K562 (cell line): ENCODE measurements at regions not wholly inside any gene's neighbourhood (a gene's known extent, or its start where the extent isn't known, plus 50 kb on each side); places are given as distances from the start of the nearest gene placed in this dataset.

Experiments used
- ATAC-seq: fragments of 200-7000 bp; cut with Tn5 transposase; 3 replicates; pipeline ENCODE4 v1.9.1; 2020; ENCODE audit warnings: moderate library complexity
- BruUV-seq: library from RNA; stranded (reverse); fragments of 400-500 nt; replicated peaks from 2 replicates; lab custom pipeline; 2021; lab: Mats Ljungman, UMichigan
- CTCF ChIA-PET: fragments of 300-600 bp; formaldehyde crosslinking; extraction: SDS; loops from one replicate; lab custom pipeline; 2021; ENCODE audit warnings: low intra/inter-chr PET ratio; lab: Yijun Ruan, JAX
- POLR2A ChIA-PET: fragments of 300-600, 350-650 bp; sonication (Branson Sonifier 250); formaldehyde crosslinking; extraction: SDS; loops from one replicate; lab custom pipeline; 2021; ENCODE audit warnings: antibody characterized with exemption, inconsistent platforms; lab: Yijun Ruan, JAX
- DNase-seq, 4 experiments: peaks; one replicate each; pipeline versions ENCODE4 v3.0.0 to v3.0.0-alpha.2; 2011 to 2018; ENCODE audit warnings: low spot score in 3 of 4, mixed read lengths in 3 of 4; ENCODE audit errors: extremely low read depth in 1 of 4
- FAIRE-seq: peaks from 2 replicates; lab custom pipeline; 2011; peaks lifted over from hg19 to GRCh38; lab: Jason Lieb, UNC
- H2AFZ ChIP-seq: 2 replicates; pipeline ENCODE4 v1.6.0; 2011; ENCODE audit warnings: low read depth, low read length, control low read depth, inconsistent platforms
- H3K27ac ChIP-seq: fragments of 200-600 bp; 3 replicates; pipeline ENCODE4 v1.8.0; 2011; ENCODE audit warnings: low read depth, mild to moderate bottlenecking, control low read depth, inconsistent platforms, low read length, moderate library complexity, mixed read lengths; ENCODE audit errors: extremely low read depth
- H3K27me3 ChIP-seq, 2 experiments: fragments of 300-600 bp in 1 of 2; 2 replicates in 1 of 2; 3 replicates in 1 of 2; pipeline versions ENCODE4 v1.6.0 to v1.8.0; 2011; ENCODE audit warnings: inconsistent platforms in 2 of 2, low read length in 2 of 2, mild to moderate bottlenecking in 1 of 2, mixed read lengths in 1 of 2, moderate library complexity in 1 of 2; ENCODE audit not compliant: control insufficient read depth in 2 of 2, insufficient read depth in 2 of 2
- H3K36me3 ChIP-seq: fragments of 300-600 bp; 3 replicates; pipeline ENCODE4 v1.8.0; 2011; ENCODE audit warnings: mild to moderate bottlenecking, low read length, inconsistent platforms; ENCODE audit not compliant: control insufficient read depth, insufficient read depth
- H3K4me1 ChIP-seq, 2 experiments: fragments of 200-600 bp in 1 of 2; replicated peaks in 1 of 2; 2 replicates in 1 of 2; 3 replicates in 1 of 2; pipeline versions ENCODE4 v1.5.1 to v1.8.0; 2011; ENCODE audit warnings: inconsistent platforms in 2 of 2, low read length in 2 of 2, mild to moderate bottlenecking in 1 of 2, mixed read lengths in 1 of 2, moderate library complexity in 1 of 2; ENCODE audit not compliant: control insufficient read depth in 2 of 2, insufficient read depth in 2 of 2
- H3K4me2 ChIP-seq: 2 replicates; pipeline ENCODE4 v1.6.1; 2011; ENCODE audit warnings: low read length, control low read depth, inconsistent platforms, mixed read lengths; ENCODE audit not compliant: insufficient read depth
- H3K4me3 ChIP-seq: fragments of 200-600 bp; sonication (generic), shearing (Covaris generic); 2 replicates; pipeline ENCODE4 v1.5.1; 2016; ENCODE audit warnings: control low read depth, inconsistent platforms
- H3K79me2 ChIP-seq: fragments of 200-600 bp; 3 replicates; pipeline ENCODE4 v1.8.0; 2011; ENCODE audit warnings: low read length, inconsistent platforms; ENCODE audit not compliant: control insufficient read depth, insufficient read depth
- H3K9ac ChIP-seq, 2 experiments: 2 replicates each; pipeline versions ENCODE4 v1.6.0 to v1.6.1; 2011; ENCODE audit warnings: low read depth in 2 of 2, low read length in 2 of 2, control low read depth in 1 of 2, inconsistent platforms in 1 of 2, mild to moderate bottlenecking in 1 of 2, mixed read lengths in 1 of 2; ENCODE audit not compliant: insufficient read depth in 1 of 2
- H3K9me1 ChIP-seq: one replicate; pipeline ENCODE4 v1.6.0; 2011; ENCODE audit warnings: inconsistent platforms, mild to moderate bottlenecking, low read length, moderate library complexity; ENCODE audit not compliant: control insufficient read depth, insufficient read depth
- H3K9me3 ChIP-seq: replicated peaks from 2 replicates; pipeline ENCODE4 v1.5.1; 2011; ENCODE audit warnings: low read depth, low read length, inconsistent platforms; ENCODE audit not compliant: control insufficient read depth, insufficient read depth
- H4K20me1 ChIP-seq: replicated peaks from 2 replicates; pipeline ENCODE4 v1.6.1; 2011; ENCODE audit warnings: low read length, inconsistent platforms, mixed read lengths; ENCODE audit not compliant: control insufficient read depth, insufficient read depth
- BRCA1 ChIP-seq, 2 experiments: fragments of 450-650 bp in 1 of 2; sonication (generic) in 1 of 2; formaldehyde crosslinking in 1 of 2; IDR thresholded peaks; 2 replicates each; pipeline versions ENCODE4 v1.5.0 to v1.6.1; 2017 to 2020; ENCODE audit warnings: mild to moderate bottlenecking in 1 of 2, missing genetic modification reagents in 1 of 2
- C11orf30 ChIP-seq: fragments of 450-650 bp; IDR thresholded peaks from 2 replicates; pipeline ENCODE4 v1.6.1; 2016; ENCODE audit warnings: low read depth, mild to moderate bottlenecking
- MAFG ChIP-seq: fragments of 450-650 bp; conservative IDR thresholded peaks from 2 replicates; pipeline ENCODE4 v1.6.1; 2016; ENCODE audit warnings: missing genetic modification characterization, missing compliant biosample characterization
- ZNF316 ChIP-seq: fragments of 450-650 bp; IDR thresholded peaks from 2 replicates; pipeline ENCODE4 v1.6.1; 2016
- WGBS: fragments of 100-300 bp; shearing (Covaris generic); methylation state at CpG from one replicate; pipeline ENCODE4 v1.1.6; 2016; ENCODE audit warnings: low coverage, mixed read lengths; ENCODE audit not compliant: insufficient coverage; ENCODE audit errors: missing lambda C conversion rate; 5-methylcytosine and 5-hydroxymethylcytosine counted together
- in situ Hi-C: fragments of 300-500 bp; cut with MboI; formaldehyde crosslinking; loops from 4 replicates; pipeline ENCODE4 v1.15.0; 2018; ENCODE audit warnings: inconsistent platforms, mixed read lengths
- intact Hi-C: fragments of 100-400 bp; cut with micrococcal nuclease; formaldehyde crosslinking; loops from 2 replicates; pipeline ENCODE4 v1.14.2; 2022
- TF ChIP-seq, protein P1 (sequence below), 2 experiments: IDR thresholded peaks in 1 of 2; conservative IDR thresholded peaks in 1 of 2; 2 replicates each; pipeline ENCODE4 v1.6.1; 2016; ENCODE audit warnings: low read depth in 2 of 2, mild to moderate bottlenecking in 1 of 2, missing compliant biosample characterization in 1 of 2, missing genetic modification characterization in 1 of 2, moderate library complexity in 1 of 2
- TF ChIP-seq, protein P2 (sequence below): fragments of 450-650 bp; IDR thresholded peaks from 2 replicates; pipeline ENCODE4 v1.7.0; 2016; ENCODE audit warnings: borderline replicate concordance

GRCh38 chr17:68803164-68803929 is 151.8 kb downstream of the ABCA8 start:
- H3K4me1 ChIP-seq, result no peaks in the 10 kb centered on the region
- intact Hi-C loops (no loop called here), in situ Hi-C loops (no loop called here)
- no peaks in the 10 kb centered on the region for H3K9me3 ChIP-seq
- no peaks in the 10 kb centered on the region for H4K20me1 ChIP-seq
- ChIA-PET CTCF (no interaction called here), POLR2A (no interaction called here)
- no peak overlapping the region for H3K4me3 ChIP-seq
- no peak overlapping the region for H2AFZ ChIP-seq
- no peaks in the 10 kb centered on the region for H3K27me3 ChIP-seq
- H3K79me2 ChIP-seq, result no peaks in the 10 kb centered on the region
- H3K27ac ChIP-seq, result no peak overlapping the region
- ATAC-seq, result no peak
- H3K9ac ChIP-seq, result no peak overlapping the region
- 10% methylated on average over 4 of the region's 4 CpGs for WGBS
- DNase-seq, result no peak
- FAIRE-seq, result no peak
- no TSS peak for BruUV-seq
- no peaks in the 10 kb centered on the region for H3K36me3 ChIP-seq
- no peak overlapping the region for H3K4me2 ChIP-seq
- H3K9me1 ChIP-seq, result no peaks in the 10 kb centered on the region
- TF ChIP-seq ZNF316 (peak; percentile 20; the same call in 1 of the 2 replicates), MAFG (tag) (peak; percentile 52; the same call in 1 of the 2 replicates), C11orf30 (0 out of 2 replicates have a peak, but pooled peaks have one; percentile 14), BRCA1 (IDR thresholded peaks at IDR 0.05) (no peak), BRCA1 (CRISPR knock-in tag; IDR thresholded peaks at IDR 0.05) (no peak)
- TF ChIP-seq, protein P1, sequence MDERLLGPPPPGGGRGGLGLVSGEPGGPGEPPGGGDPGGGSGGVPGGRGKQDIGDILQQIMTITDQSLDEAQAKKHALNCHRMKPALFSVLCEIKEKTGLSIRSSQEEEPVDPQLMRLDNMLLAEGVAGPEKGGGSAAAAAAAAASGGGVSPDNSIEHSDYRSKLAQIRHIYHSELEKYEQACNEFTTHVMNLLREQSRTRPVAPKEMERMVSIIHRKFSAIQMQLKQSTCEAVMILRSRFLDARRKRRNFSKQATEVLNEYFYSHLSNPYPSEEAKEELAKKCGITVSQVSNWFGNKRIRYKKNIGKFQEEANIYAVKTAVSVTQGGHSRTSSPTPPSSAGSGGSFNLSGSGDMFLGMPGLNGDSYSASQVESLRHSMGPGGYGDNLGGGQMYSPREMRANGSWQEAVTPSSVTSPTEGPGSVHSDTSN (CRISPR knock-in tag; IDR thresholded peaks at IDR 0.05; ENCODE audit: low read depth), result no peak
- TF ChIP-seq, protein P1 (tag; conservative IDR thresholded peaks at IDR 0.05; ENCODE audit: low read depth), result 0 out of 2 replicates have a peak, but pooled peaks have one; percentile 14
- TF ChIP-seq, protein P2, sequence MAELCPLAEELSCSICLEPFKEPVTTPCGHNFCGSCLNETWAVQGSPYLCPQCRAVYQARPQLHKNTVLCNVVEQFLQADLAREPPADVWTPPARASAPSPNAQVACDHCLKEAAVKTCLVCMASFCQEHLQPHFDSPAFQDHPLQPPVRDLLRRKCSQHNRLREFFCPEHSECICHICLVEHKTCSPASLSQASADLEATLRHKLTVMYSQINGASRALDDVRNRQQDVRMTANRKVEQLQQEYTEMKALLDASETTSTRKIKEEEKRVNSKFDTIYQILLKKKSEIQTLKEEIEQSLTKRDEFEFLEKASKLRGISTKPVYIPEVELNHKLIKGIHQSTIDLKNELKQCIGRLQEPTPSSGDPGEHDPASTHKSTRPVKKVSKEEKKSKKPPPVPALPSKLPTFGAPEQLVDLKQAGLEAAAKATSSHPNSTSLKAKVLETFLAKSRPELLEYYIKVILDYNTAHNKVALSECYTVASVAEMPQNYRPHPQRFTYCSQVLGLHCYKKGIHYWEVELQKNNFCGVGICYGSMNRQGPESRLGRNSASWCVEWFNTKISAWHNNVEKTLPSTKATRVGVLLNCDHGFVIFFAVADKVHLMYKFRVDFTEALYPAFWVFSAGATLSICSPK, result no peak
- TF ChIP-seq, all 486 proteins: peak for 4
